ENCODE measurements at regions not wholly inside any gene's neighbourhood (a gene's known extent, or its start where the extent isn't known, plus 50 kb on each side); places are given as distances from the start of the nearest gene placed in this dataset.

GRCh38 chr9:115223471-115223870, 105.5 kb upstream of the TNC start:
- H3K9me3 ChIP-seq (ENCODE audit: control insufficient read depth, low read depth, low read length) = no peaks in the 10 kb centered on the region
- no peak overlapping the region for H3K27ac ChIP-seq (ENCODE audit: control insufficient read depth, insufficient read depth, low read length)
- H3K27me3 ChIP-seq (ENCODE audit: control insufficient read depth, extremely low read depth, insufficient read depth, low read length) = no peaks in the 10 kb centered on the region
- H3K79me2 ChIP-seq (ENCODE audit: control insufficient read depth, insufficient read depth, low read length) = no peaks in the 10 kb centered on the region
- no peak for DNase-seq (ENCODE audit: low read depth, low spot score)
- H3K36me3 ChIP-seq (ENCODE audit: control insufficient read depth in 2 of 2, extremely low read depth in 1 of 2, insufficient read depth in 2 of 2, low read length in 2 of 2) = no peaks in the 10 kb centered on the region
- dilution Hi-C loops (cut with MboI; ENCODE audit: extremely low pct_ligation_motif_present, low sequenced_read_pairs) = no loop called here
- no peak overlapping the region for H3K4me2 ChIP-seq (ENCODE audit: control insufficient read depth, extremely low read depth, insufficient read depth, low read depth, low read length)
- H3K9ac ChIP-seq (ENCODE audit: control insufficient read depth, extremely low read depth, insufficient read depth, low read length) = no peak overlapping the region
- FAIRE-seq = no peak
- no peaks in the 10 kb centered on the region for H3K9me1 ChIP-seq (ENCODE audit: control insufficient read depth, extremely low read depth, insufficient read depth, low read length)
- TF ChIP-seq EZH2 (IDR thresholded peaks at IDR 0.05; ENCODE audit: low read length) = no peak
- TF ChIP-seq, protein P1, sequence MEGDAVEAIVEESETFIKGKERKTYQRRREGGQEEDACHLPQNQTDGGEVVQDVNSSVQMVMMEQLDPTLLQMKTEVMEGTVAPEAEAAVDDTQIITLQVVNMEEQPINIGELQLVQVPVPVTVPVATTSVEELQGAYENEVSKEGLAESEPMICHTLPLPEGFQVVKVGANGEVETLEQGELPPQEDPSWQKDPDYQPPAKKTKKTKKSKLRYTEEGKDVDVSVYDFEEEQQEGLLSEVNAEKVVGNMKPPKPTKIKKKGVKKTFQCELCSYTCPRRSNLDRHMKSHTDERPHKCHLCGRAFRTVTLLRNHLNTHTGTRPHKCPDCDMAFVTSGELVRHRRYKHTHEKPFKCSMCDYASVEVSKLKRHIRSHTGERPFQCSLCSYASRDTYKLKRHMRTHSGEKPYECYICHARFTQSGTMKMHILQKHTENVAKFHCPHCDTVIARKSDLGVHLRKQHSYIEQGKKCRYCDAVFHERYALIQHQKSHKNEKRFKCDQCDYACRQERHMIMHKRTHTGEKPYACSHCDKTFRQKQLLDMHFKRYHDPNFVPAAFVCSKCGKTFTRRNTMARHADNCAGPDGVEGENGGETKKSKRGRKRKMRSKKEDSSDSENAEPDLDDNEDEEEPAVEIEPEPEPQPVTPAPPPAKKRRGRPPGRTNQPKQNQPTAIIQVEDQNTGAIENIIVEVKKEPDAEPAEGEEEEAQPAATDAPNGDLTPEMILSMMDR (optimal IDR thresholded peaks at IDR 0.05 in 1 of 3, IDR thresholded peaks at IDR 0.05 in 1 of 3, conservative IDR thresholded peaks at IDR 0.05 in 1 of 3; ENCODE audit: extremely low read depth in 1 of 3, insufficient read depth in 2 of 3, low read length in 3 of 3) = no peak
- H3K4me3 ChIP-seq (ENCODE audit: control insufficient read depth in 2 of 3, extremely low read depth in 1 of 3, insufficient read depth in 2 of 3, low read depth in 1 of 3, low read length in 3 of 3) = no peak overlapping the region
- H4K20me1 ChIP-seq (ENCODE audit: control insufficient read depth, extremely low read depth, insufficient read depth, low read length) = no peaks in the 10 kb centered on the region
- no peak overlapping the region for H2AFZ ChIP-seq (ENCODE audit: control insufficient read depth, low read length)
- peaks cover 9% of the 10 kb centered on the region for H3K4me1 ChIP-seq (ENCODE audit: control insufficient read depth, extremely low read depth, insufficient read depth, low read length)

DNA sequence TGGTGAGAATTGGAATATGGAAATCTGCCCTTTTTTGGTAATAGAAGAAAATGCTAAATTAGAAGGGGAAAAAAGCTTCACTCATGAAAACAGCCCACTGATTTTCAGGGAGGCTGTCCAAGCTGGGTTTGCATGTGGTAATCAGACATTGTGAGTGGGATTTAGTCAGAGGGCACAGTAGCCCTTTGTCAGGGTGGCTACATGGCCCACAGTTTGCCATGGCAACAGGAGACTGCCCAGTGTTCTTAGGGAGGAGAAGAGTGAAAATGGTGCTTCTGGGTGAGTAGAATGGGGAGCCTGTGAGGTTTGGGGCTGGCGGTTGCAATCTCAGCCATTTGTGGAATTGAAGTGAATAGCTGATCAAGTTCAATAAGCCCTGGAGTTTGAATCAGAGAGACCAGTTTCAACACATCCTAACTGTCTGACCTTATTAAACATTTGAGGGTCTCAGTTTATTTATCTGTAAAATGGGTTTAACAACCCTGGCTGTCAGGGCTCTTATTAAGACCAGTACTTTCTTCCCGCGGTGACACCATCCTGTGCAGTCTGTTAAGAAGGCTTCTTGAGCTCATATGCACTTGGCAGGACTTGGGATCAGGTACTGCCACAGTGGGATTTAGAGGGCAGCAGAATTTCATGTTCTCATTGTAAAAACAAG, 107.6 kb upstream of the TNC start:
- TF ChIP-seq EZH2 (IDR thresholded peaks at IDR 0.05; ENCODE audit: low read length) = no peak
- TF ChIP-seq, protein P1 (optimal IDR thresholded peaks at IDR 0.05 in 1 of 3, IDR thresholded peaks at IDR 0.05 in 1 of 3, conservative IDR thresholded peaks at IDR 0.05 in 1 of 3; ENCODE audit: extremely low read depth in 1 of 3, insufficient read depth in 2 of 3, low read length in 3 of 3) = no peak
- Histone ChIP-seq H3K79me2 (ENCODE audit: control insufficient read depth, insufficient read depth, low read length) (no peaks in the 10 kb centered on the region), H3K9ac (ENCODE audit: control insufficient read depth, extremely low read depth, insufficient read depth, low read length) (no peak overlapping the region), H2AFZ (ENCODE audit: control insufficient read depth, low read length) (no peak overlapping the region), H4K20me1 (ENCODE audit: control insufficient read depth, extremely low read depth, insufficient read depth, low read length) (no peaks in the 10 kb centered on the region), H3K36me3 (ENCODE audit: control insufficient read depth in 2 of 2, extremely low read depth in 1 of 2, insufficient read depth in 2 of 2, low read length in 2 of 2) (no peaks in the 10 kb centered on the region), H3K4me1 (ENCODE audit: control insufficient read depth, extremely low read depth, insufficient read depth, low read length) (peaks cover 6% of the 10 kb centered on the region), H3K27ac (ENCODE audit: control insufficient read depth, insufficient read depth, low read length) (no peak overlapping the region), H3K27me3 (ENCODE audit: control insufficient read depth, extremely low read depth, insufficient read depth, low read length) (no peaks in the 10 kb centered on the region), H3K4me3 (ENCODE audit: control insufficient read depth in 2 of 3, extremely low read depth in 1 of 3, insufficient read depth in 2 of 3, low read depth in 1 of 3, low read length in 3 of 3) (no peak overlapping the region), H3K4me2 (ENCODE audit: control insufficient read depth, extremely low read depth, insufficient read depth, low read depth, low read length) (no peak overlapping the region), H3K9me1 (ENCODE audit: control insufficient read depth, extremely low read depth, insufficient read depth, low read length) (no peaks in the 10 kb centered on the region), H3K9me3 (ENCODE audit: control insufficient read depth, low read depth, low read length) (peaks cover 2% of the 10 kb centered on the region)
- dilution Hi-C loops (cut with MboI; ENCODE audit: extremely low pct_ligation_motif_present, low sequenced_read_pairs) = no loop called here
- no peak for DNase-seq (ENCODE audit: low read depth, low spot score)
- FAIRE-seq = no peak
